ENCODE measurements at regions not wholly inside any gene's neighbourhood (a gene's known extent, or its start where the extent isn't known, plus 50 kb on each side); places are given as distances from the start of the nearest gene placed in this dataset.

GRCh38 chr14:73782623-73783022 lies 68.4 kb upstream of the PNMA1 start:
- no peak for DNase-seq (ENCODE audit: low spot score)

- DNase-seq (ENCODE audit: low spot score): no peak
These were observed 66.7 kb upstream of the PNMA1 start for GRCh38 chr14:73780896-73781295.

- DNase-seq (ENCODE audit: low spot score): no peak
These were observed 66.2 kb upstream of the PNMA1 start for GRCh38 chr14:73780391-73780790.

GRCh38 chr14:73778736-73779135 lies 64.6 kb upstream of the PNMA1 start:
- no peak for DNase-seq (ENCODE audit: low spot score)

GRCh38 chr14:73777420-73777819 lies 63.2 kb upstream of the PNMA1 start:
- no peak for DNase-seq (ENCODE audit: low spot score)

GRCh38 chr14:73776194-73776537 lies 62.0 kb upstream of the PNMA1 start:
- no peak for DNase-seq (ENCODE audit: low spot score)

GRCh38 chr14:73775339-73776193 lies 61.4 kb upstream of the PNMA1 start:
- DNase-seq (ENCODE audit: low spot score): no peak

- no peak for DNase-seq (ENCODE audit: low spot score)
These were observed 60.5 kb upstream of the PNMA1 start for GRCh38 chr14:73774671-73775070.

- no peak for DNase-seq (ENCODE audit: low spot score)
These were observed 60.0 kb upstream of the PNMA1 start for GRCh38 chr14:73774241-73774570.

- no peak for DNase-seq (ENCODE audit: low spot score)
These were observed 59.5 kb upstream of the PNMA1 start for GRCh38 chr14:73773441-73774240.

GRCh38 chr14:73771848-73772638 lies 57.9 kb upstream of the PNMA1 start:
- DNase-seq (ENCODE audit: low spot score): peak; percentile 61

GRCh38 chr14:73770977-73771847 lies 57.0 kb upstream of the PNMA1 start:
- no peak for DNase-seq (ENCODE audit: low spot score)

GRCh38 chr14:73768107-73768506 lies 53.9 kb upstream of the PNMA1 start:
- no peak for DNase-seq (ENCODE audit: low spot score)

GRCh38 chr14:73764406-73765280 lies 50.5 kb upstream of the PNMA1 start:
- DNase-seq (ENCODE audit: low spot score): no peak

All from HuH-7.5 (cell line).